ENCODE measurements at regions not wholly inside any gene's neighbourhood (a gene's known extent, or its start where the extent isn't known, plus 50 kb on each side); places are given as distances from the start of the nearest gene placed in this dataset.

- DNase-seq: no peak
Measured at GRCh38 chr1:201660931-201661822, 122.2 kb downstream of the NAV1 start.

- no peak for DNase-seq
Measured at GRCh38 chr1:201661823-201662359, 123.0 kb downstream of the NAV1 start.

- DNase-seq: no peak
Measured at GRCh38 chr1:201662646-201663045, 123.7 kb downstream of the NAV1 start.

- DNase-seq: no peak
Measured at GRCh38 chr1:201663491-201664113, 124.7 kb downstream of the NAV1 start.

GRCh38 chr1:201665036-201665435 is 126.1 kb downstream of the NAV1 start:
- no peak for DNase-seq

GRCh38 chr1:201666102-201666501 is 127.2 kb downstream of the NAV1 start:
- DNase-seq: no peak

- DNase-seq: no peak
Measured at GRCh38 chr1:201666645-201667044, 127.7 kb downstream of the NAV1 start.

- no peak for DNase-seq
Measured at GRCh38 chr1:201667479-201667878, 128.6 kb downstream of the NAV1 start.

- no peak for DNase-seq
Measured at GRCh38 chr1:201670517-201670916, 131.6 kb downstream of the NAV1 start.

GRCh38 chr1:201672685-201673084 is 133.8 kb downstream of the NAV1 start:
- no peak for DNase-seq

- DNase-seq: no peak
Measured at GRCh38 chr1:201673093-201673492, 134.2 kb downstream of the NAV1 start.

GRCh38 chr1:201673915-201674314 is 135.0 kb downstream of the NAV1 start:
- DNase-seq: no peak

- no peak for DNase-seq
Measured at GRCh38 chr1:201675143-201675542, 136.2 kb downstream of the NAV1 start.

GRCh38 chr1:201676197-201676596 is 137.3 kb downstream of the NAV1 start:
- no peak for DNase-seq

GRCh38 chr1:201676641-201677040 is 137.7 kb downstream of the NAV1 start:
- DNase-seq: no peak

- no peak for DNase-seq
Measured at GRCh38 chr1:201678264-201679101, 139.6 kb downstream of the NAV1 start.

GRCh38 chr1:201681375-201681774 is 142.4 kb downstream of the NAV1 start:
- DNase-seq: no peak

- no peak for DNase-seq
Measured at GRCh38 chr1:201682964-201683363, 144.0 kb downstream of the NAV1 start.

- DNase-seq: no peak
Measured at GRCh38 chr1:201683397-201683796, 144.5 kb downstream of the NAV1 start.

- DNase-seq: no peak
Measured at GRCh38 chr1:201685485-201685884, 143.5 kb upstream of the IPO9 start.

GRCh38 chr1:201686714-201687455 is 142.1 kb upstream of the IPO9 start:
- peak; percentile 61 for DNase-seq

- no peak for DNase-seq
Measured at GRCh38 chr1:201688514-201688913, 140.4 kb upstream of the IPO9 start.
